AG04449 (cell line): ENCODE measurements at regions not wholly inside any gene's neighbourhood (a gene's known extent, or its start where the extent isn't known, plus 50 kb on each side); places are given as distances from the start of the nearest gene placed in this dataset.
"Not testable (repeated sequence)": the region's sequence is repeated elsewhere in the genome, so short reads cannot be mapped to it uniquely, and the experiment has no call there.

Source experiments
- CTCF ChIA-PET: fragments of 350-600 bp; formaldehyde crosslinking; extraction: SDS; loops from one replicate; lab custom pipeline; 2021; ENCODE audit warnings: antibody characterized with exemption; lab: Yijun Ruan, JAX
- POLR2A ChIA-PET: fragments of 400-600, 350-600 bp; formaldehyde crosslinking; extraction: SDS; loops from one replicate; lab custom pipeline; 2020; ENCODE audit warnings: antibody characterized with exemption, inconsistent platforms; lab: Yijun Ruan, JAX
- DNase-seq: peaks from one replicate; pipeline ENCODE4 v3.0.0-alpha.2; 2010; ENCODE audit warnings: low read depth, low spot score
- H3K4me3 ChIP-seq: 2 replicates; pipeline ENCODE4 v1.5.1; 2011; ENCODE audit warnings: low read depth, mild to moderate bottlenecking, control low read depth, low read length
- TF ChIP-seq, protein P1 (sequence below): IDR thresholded peaks from one replicate; pipeline ENCODE4 v1.5.1; 2011; ENCODE audit warnings: mild to moderate bottlenecking, moderate library complexity, low read length, control low read depth, inconsistent platforms; ENCODE audit not compliant: insufficient read depth; ENCODE audit errors: missing control alignments

DNA sequence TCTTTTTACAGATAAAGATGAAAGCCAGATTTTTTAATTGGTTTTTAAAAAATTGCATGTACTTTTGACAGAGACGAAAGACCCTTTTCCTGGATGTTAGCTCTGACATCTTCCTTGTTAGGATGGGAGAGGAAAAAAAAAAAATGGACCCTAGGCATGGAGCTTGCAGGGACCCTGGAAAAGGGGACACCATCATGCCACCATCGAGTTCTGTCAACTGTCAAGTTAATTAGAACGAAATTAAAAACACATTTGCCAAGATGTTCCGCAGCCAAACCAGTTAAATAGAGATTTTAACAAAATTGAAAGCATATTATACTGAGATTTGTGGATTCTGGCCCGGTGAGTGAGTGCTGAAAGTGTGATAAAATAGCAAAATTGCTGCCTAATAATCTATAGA is 202.6 kb downstream of the BUB3 start:
- POLR2A ChIA-PET, result no interaction called here
- no peak overlapping the region for H3K4me3 ChIP-seq
- CTCF ChIA-PET, result no interaction called here
- no peak for DNase-seq
- TF ChIP-seq, protein P1, sequence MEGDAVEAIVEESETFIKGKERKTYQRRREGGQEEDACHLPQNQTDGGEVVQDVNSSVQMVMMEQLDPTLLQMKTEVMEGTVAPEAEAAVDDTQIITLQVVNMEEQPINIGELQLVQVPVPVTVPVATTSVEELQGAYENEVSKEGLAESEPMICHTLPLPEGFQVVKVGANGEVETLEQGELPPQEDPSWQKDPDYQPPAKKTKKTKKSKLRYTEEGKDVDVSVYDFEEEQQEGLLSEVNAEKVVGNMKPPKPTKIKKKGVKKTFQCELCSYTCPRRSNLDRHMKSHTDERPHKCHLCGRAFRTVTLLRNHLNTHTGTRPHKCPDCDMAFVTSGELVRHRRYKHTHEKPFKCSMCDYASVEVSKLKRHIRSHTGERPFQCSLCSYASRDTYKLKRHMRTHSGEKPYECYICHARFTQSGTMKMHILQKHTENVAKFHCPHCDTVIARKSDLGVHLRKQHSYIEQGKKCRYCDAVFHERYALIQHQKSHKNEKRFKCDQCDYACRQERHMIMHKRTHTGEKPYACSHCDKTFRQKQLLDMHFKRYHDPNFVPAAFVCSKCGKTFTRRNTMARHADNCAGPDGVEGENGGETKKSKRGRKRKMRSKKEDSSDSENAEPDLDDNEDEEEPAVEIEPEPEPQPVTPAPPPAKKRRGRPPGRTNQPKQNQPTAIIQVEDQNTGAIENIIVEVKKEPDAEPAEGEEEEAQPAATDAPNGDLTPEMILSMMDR, result no peak

DNA sequence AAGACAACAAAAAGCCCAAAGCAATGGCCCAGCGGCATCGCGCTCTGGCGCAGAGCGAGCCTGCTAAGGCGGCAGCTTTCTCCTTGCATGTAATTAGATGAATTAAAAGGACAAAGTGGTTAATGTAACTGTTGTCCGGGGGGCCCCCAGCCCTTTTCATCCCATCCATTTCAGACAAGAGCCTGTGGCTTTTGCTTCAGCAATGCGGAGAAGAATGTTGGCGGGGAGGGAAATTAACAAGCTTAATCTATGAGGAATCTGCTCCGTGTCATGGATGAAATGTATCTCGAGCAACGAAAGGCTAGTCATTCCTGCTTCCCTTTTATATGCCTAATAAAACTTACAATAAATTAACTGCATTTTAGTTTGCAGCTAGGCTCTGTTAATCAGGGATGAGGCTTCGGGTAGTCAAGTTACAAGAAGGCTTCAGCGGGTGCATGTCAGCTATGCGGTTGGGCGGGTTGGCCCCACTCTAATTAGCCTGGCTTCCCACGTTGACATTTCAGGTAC is 203.3 kb downstream of the BUB3 start:
- TF ChIP-seq, protein P1, result no peak
- ChIA-PET POLR2A (no interaction called here), CTCF (no interaction called here)
- no peak overlapping the region for H3K4me3 ChIP-seq
- no peak for DNase-seq

DNA sequence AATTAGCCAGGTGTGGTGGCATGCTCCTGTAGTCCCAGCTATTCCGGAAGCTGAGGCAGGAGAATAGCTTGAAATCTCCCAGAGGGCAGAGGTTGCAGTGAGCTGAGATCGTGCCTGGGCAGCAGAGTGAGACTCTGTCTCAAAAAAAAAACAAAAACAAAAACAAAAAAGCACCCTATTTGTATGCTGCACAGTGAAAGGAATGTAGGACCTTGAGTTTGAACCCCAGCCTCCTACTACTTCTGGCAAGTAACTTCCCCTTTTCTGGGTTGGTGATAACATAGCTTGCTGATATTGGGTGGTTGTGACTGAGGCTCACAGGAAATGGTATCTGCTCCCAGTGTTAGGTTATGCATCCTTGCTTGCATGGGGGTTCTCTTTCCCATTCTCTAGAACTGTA is 205.3 kb downstream of the BUB3 start:
- DNase-seq, result no peak
- no peak overlapping the region for H3K4me3 ChIP-seq
- ChIA-PET CTCF (no interaction called here), POLR2A (no interaction called here)
- TF ChIP-seq, protein P1, result no peak

DNA sequence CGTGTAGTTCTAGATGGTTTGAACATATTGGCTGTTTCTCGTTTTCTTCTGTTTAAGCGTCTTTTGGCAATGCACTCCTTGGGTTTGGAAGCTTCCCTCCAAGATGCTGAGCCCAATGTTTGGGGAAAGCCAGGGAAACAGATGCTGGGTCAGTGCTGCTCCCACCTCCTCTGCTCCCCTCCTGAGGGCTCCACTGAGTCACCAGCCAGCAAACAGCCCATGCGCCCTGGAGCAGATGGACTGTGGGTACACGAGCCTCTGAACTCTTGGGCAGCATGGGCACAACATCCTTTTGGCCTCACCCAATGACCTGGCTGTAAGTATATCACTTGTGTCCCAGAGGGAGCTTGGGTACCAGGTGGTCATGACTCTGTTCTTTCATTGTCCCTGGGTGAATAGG is 207.6 kb downstream of the BUB3 start:
- H3K4me3 ChIP-seq, result no peak overlapping the region
- ChIA-PET POLR2A (no interaction called here), CTCF (no interaction called here)
- DNase-seq, result no peak
- TF ChIP-seq, protein P1, result no peak

DNA sequence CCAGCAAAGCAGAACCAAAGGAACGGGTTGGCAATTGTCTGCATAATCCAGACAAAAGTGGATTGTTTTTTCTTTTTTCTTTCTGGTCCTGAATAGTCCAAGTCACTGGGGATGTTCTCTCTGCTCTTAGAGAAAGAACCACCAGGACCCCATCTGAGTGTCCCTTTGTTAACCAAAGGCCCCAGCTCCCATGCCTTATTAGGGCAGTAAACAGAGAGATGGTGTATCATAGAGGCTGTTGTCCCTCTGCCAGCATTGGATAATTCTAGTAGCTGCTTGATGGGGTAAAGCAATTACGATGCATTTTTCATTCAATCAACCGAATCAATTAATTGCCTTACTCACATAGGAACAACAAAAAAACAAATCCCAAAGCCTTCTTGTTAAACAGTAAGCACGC is 213.0 kb downstream of the BUB3 start:
- DNase-seq, result no peak
- ChIA-PET POLR2A (no interaction called here), CTCF (no interaction called here)
- TF ChIP-seq, protein P1, result no peak
- H3K4me3 ChIP-seq, result no peak overlapping the region

DNA sequence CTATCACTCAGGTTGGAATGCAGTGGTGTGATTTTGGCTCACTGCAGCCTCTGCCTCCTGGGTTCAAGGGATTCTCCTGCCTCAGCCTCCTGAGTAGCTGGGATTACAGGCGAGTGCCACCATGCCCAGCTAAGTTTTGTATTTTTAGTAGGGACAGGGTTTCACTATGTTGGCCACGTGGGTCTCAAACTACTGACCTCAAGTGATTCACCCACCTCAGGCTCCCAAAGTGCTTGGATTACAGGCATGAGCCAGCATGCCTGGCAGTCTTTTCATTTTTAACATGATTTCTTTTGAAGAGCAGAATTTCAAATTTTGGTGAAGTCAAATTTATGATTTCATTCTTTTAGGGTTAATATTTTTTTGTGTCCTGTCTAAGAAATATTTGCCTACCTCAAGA is 217.4 kb downstream of the BUB3 start:
- POLR2A ChIA-PET, DNase-seq, H3K4me3 ChIP-seq, CTCF ChIA-PET: not testable (repeated sequence)

DNA sequence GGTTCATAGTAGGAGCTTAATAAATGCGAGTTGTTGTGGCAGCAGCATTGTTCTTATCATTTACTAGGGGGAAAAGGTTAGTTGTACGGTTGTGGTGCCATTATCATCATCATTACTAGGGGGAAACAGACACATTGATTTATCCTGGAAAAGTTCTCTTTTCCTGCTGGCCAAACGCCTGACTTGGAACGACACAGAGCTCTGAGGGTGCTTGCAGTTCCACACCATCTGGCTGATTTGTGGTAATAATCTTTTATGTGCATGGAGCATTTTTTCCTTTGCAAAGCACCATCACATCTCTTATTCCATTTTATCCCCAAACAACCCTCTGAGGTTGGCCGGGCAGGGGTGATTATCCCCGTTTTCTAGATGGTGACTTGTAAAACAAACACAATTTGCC is 219.4 kb downstream of the BUB3 start:
- DNase-seq, result no peak
- ChIA-PET CTCF (no interaction called here), POLR2A (no interaction called here)
- TF ChIP-seq, protein P1, result no peak
- H3K4me3 ChIP-seq, result no peak overlapping the region
